ENCODE measurements at regions not wholly inside any gene's neighbourhood (a gene's known extent, or its start where the extent isn't known, plus 50 kb on each side); places are given as distances from the start of the nearest gene placed in this dataset.

DNA sequence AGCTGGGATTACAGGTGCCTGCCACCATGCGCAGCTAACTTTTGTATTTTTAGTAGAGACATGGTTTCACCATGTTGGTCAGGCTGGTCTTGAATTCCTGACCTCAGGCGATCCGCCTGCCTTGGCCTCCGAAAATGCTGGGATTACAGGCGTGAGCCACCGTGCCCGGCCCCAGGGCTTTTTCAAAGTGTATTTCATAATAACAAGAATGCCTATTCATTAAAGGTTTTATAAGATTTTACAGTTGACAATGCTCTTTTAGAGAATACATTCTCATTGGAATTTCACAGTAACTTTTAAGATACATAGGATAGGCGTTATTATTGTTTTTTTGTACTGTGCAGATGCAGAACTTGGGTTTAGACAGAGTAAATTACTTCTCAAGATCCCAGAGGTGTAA lies 52.6 kb upstream of the PTPRK start:
- no peak for DNase-seq (ENCODE audit: extremely low read depth, insufficient read length)
- Histone ChIP-seq H3K4me3 (replicated peaks; ENCODE audit: low read depth, low read length) (no peak overlapping the region), H3K36me3 (ENCODE audit: control insufficient read depth, insufficient read depth, low read length) (no peaks in the 10 kb centered on the region), H3K27me3 (replicated peaks; ENCODE audit: control insufficient read depth, insufficient read depth, low read length) (no peaks in the 10 kb centered on the region)
- TF ChIP-seq, protein P1, sequence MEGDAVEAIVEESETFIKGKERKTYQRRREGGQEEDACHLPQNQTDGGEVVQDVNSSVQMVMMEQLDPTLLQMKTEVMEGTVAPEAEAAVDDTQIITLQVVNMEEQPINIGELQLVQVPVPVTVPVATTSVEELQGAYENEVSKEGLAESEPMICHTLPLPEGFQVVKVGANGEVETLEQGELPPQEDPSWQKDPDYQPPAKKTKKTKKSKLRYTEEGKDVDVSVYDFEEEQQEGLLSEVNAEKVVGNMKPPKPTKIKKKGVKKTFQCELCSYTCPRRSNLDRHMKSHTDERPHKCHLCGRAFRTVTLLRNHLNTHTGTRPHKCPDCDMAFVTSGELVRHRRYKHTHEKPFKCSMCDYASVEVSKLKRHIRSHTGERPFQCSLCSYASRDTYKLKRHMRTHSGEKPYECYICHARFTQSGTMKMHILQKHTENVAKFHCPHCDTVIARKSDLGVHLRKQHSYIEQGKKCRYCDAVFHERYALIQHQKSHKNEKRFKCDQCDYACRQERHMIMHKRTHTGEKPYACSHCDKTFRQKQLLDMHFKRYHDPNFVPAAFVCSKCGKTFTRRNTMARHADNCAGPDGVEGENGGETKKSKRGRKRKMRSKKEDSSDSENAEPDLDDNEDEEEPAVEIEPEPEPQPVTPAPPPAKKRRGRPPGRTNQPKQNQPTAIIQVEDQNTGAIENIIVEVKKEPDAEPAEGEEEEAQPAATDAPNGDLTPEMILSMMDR (IDR thresholded peaks at IDR 0.05; ENCODE audit: insufficient read depth, low read length, poor library complexity, severe bottlenecking), result no peak

DNA sequence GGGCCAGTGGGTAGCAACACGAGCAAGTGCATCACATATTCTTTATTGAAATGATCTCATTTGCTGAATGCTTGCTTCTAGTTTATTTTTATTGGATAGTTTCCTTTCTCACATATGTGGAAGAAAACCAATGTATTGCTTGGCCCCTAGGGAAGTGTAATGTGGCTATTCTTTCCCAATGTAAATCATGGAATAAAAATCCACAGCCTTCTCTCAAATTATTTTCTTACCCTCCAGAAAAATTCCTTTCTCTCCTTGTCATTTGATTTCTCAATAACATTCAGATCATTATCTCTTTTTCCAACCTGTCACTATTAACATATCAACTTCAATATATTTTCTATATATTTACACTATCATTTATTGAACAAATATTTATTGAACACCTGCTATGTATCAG lies 51.9 kb upstream of the PTPRK start:
- no peak for DNase-seq (ENCODE audit: extremely low read depth, insufficient read length)
- TF ChIP-seq, protein P1 (IDR thresholded peaks at IDR 0.05; ENCODE audit: insufficient read depth, low read length, poor library complexity, severe bottlenecking), result no peak
- Histone ChIP-seq H3K36me3 (ENCODE audit: control insufficient read depth, insufficient read depth, low read length) (no peaks in the 10 kb centered on the region), H3K27me3 (replicated peaks; ENCODE audit: control insufficient read depth, insufficient read depth, low read length) (no peaks in the 10 kb centered on the region), H3K4me3 (replicated peaks; ENCODE audit: low read depth, low read length) (no peak overlapping the region)

DNA sequence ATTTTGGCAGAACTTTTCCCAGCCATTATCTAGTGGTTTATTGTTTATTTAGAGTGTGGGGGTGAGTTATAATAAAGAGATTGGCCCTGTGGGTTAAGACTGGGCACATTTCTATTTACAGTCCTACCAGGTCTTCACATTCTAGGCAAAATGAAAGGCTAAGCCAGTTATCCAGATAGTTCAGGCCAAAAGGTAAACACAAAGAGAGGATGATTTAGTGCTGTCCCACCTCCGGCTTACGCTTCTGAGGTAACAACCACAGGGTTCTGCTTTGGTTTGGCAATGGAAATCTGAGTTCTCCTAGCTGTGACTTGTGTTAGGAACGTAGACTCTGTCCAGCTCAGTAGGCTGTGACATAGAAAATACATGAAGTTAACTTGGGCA lies 50.3 kb upstream of the PTPRK start:
- no peaks in the 10 kb centered on the region for H3K27me3 ChIP-seq (replicated peaks; ENCODE audit: control insufficient read depth, insufficient read depth, low read length)
- DNase-seq (ENCODE audit: extremely low read depth, insufficient read length), result no peak
- no peaks in the 10 kb centered on the region for H3K36me3 ChIP-seq (ENCODE audit: control insufficient read depth, insufficient read depth, low read length)
- TF ChIP-seq, protein P1 (IDR thresholded peaks at IDR 0.05; ENCODE audit: insufficient read depth, low read length, poor library complexity, severe bottlenecking), result no peak
- no peak overlapping the region for H3K4me3 ChIP-seq (replicated peaks; ENCODE audit: low read depth, low read length)

DNA sequence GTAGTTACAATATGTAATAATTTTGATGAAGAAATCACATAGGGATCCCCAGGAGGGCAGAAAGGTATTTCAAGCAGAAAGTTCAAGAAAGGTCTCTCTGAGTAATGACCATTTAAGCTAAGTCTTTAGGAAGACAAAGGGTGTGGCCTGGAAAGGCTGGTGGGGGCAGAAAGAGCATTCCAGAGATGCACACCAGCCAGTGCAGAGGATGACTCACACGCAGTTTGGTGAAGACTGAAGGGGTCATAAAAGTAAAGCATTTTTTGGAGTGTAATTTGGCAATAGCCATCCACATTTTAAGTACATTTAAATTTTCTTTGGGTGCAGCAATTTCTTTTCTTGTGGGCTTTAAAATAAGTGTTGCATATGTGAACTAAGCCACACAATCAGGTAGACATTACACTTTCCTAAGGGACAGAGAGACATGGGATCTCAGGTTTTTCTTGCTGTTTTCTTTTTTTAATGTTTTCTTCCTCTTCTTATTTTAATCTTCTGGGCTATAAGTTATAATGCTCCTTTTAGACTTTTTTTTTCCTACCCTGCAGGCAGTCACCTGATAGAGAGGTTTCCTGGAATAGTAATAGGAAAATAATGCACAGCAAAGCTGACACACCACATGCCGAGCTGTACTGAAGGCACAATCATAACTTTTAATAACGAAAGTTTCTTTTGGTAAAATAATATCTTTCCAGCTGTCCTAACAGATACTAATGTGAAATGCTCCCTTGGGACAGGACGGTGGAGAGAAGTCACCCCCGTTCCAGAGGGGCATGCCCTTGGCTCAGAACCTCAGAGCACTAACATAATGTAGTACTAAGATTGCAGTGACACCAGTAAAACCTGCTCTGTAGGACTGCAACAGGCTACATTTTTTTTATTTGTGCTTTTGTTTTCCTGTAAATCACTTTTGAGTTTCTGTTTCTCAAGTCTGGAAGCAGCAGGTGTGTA lies 49.6 kb upstream of the PTPRK start:
- Histone ChIP-seq H3K36me3 (ENCODE audit: control insufficient read depth, insufficient read depth, low read length) (no peaks in the 10 kb centered on the region), H3K27me3 (replicated peaks; ENCODE audit: control insufficient read depth, insufficient read depth, low read length) (no peaks in the 10 kb centered on the region), H3K4me3 (replicated peaks; ENCODE audit: low read depth, low read length) (no peak overlapping the region)
- TF ChIP-seq, protein P1 (IDR thresholded peaks at IDR 0.05; ENCODE audit: insufficient read depth, low read length, poor library complexity, severe bottlenecking), result no peak
- no peak for DNase-seq (ENCODE audit: extremely low read depth, insufficient read length)

Measured in GM06990 (cell line).